ENCODE measurements at regions not wholly inside any gene's neighbourhood (a gene's known extent, or its start where the extent isn't known, plus 50 kb on each side); places are given as distances from the start of the nearest gene placed in this dataset.

- Mint-ChIP-seq H3K27ac (no peak overlapping the region), H3K4me3 (no peak overlapping the region), H3K36me3 (no peaks in the 10 kb centered on the region), H3K4me1 (no peaks in the 10 kb centered on the region), H3K9me3 (no peaks in the 10 kb centered on the region)
- DNase-seq (ENCODE audit: low spot score in 2 of 2) (no peak), ATAC-seq (no peak)
Observed at GRCh38 chr15:81502439-81502838, 128.4 kb upstream of the TMC3 start.

GRCh38 chr15:81500081-81500480 lies 126.1 kb upstream of the TMC3 start:
- Mint-ChIP-seq H3K4me1 (no peaks in the 10 kb centered on the region), H3K36me3 (no peaks in the 10 kb centered on the region), H3K9me3 (no peaks in the 10 kb centered on the region), H3K4me3 (no peak overlapping the region), H3K27ac (no peak overlapping the region)
- no peak for DNase-seq (ENCODE audit: low spot score in 2 of 2)
- ATAC-seq = no peak

- DNase-seq (ENCODE audit: low spot score in 2 of 2) = no peak
- H3K27ac Mint-ChIP-seq = no peak overlapping the region
- H3K4me3 Mint-ChIP-seq = no peak overlapping the region
- no peaks in the 10 kb centered on the region for H3K36me3 Mint-ChIP-seq
- H3K9me3 Mint-ChIP-seq = no peaks in the 10 kb centered on the region
- H3K4me1 Mint-ChIP-seq = no peaks in the 10 kb centered on the region
- no peak for ATAC-seq
Observed at GRCh38 chr15:81498294-81498693, 124.3 kb upstream of the TMC3 start.

GRCh38 chr15:81497238-81497637 lies 123.2 kb upstream of the TMC3 start:
- ATAC-seq = peak; percentile 26
- no peaks in the 10 kb centered on the region for H3K9me3 Mint-ChIP-seq
- H3K27ac Mint-ChIP-seq = no peak overlapping the region
- no peaks in the 10 kb centered on the region for H3K4me1 Mint-ChIP-seq
- no peak for DNase-seq (ENCODE audit: low spot score in 2 of 2)
- no peak overlapping the region for H3K4me3 Mint-ChIP-seq
- H3K36me3 Mint-ChIP-seq = no peaks in the 10 kb centered on the region

GRCh38 chr15:81495780-81496467 lies 121.9 kb upstream of the TMC3 start:
- H3K4me3 Mint-ChIP-seq = no peak overlapping the region
- no peaks in the 10 kb centered on the region for H3K36me3 Mint-ChIP-seq
- H3K27ac Mint-ChIP-seq = no peak overlapping the region
- no peaks in the 10 kb centered on the region for H3K9me3 Mint-ChIP-seq
- no peaks in the 10 kb centered on the region for H3K4me1 Mint-ChIP-seq
- no peak for DNase-seq (ENCODE audit: low spot score in 2 of 2)
- ATAC-seq = no peak

- Mint-ChIP-seq H3K36me3 (no peaks in the 10 kb centered on the region), H3K4me3 (no peak overlapping the region), H3K9me3 (no peaks in the 10 kb centered on the region), H3K27ac (no peak overlapping the region), H3K4me1 (no peaks in the 10 kb centered on the region)
- ATAC-seq (no peak), DNase-seq (ENCODE audit: low spot score in 2 of 2) (no peak)
Observed at GRCh38 chr15:81492969-81493645, 119.1 kb upstream of the TMC3 start.

- Mint-ChIP-seq H3K9me3 (no peaks in the 10 kb centered on the region), H3K27ac (no peak overlapping the region), H3K4me3 (no peak overlapping the region), H3K36me3 (no peaks in the 10 kb centered on the region), H3K4me1 (no peaks in the 10 kb centered on the region)
- ATAC-seq (no peak), DNase-seq (ENCODE audit: low spot score in 2 of 2) (no peak)
Observed at GRCh38 chr15:81492331-81492968, 118.4 kb upstream of the TMC3 start.

- no peaks in the 10 kb centered on the region for H3K9me3 Mint-ChIP-seq
- no peak for DNase-seq (ENCODE audit: low spot score in 2 of 2)
- H3K27ac Mint-ChIP-seq = no peak overlapping the region
- H3K4me3 Mint-ChIP-seq = no peak overlapping the region
- no peaks in the 10 kb centered on the region for H3K36me3 Mint-ChIP-seq
- H3K4me1 Mint-ChIP-seq = no peaks in the 10 kb centered on the region
- no peak for ATAC-seq
Observed at GRCh38 chr15:81491414-81492096, 117.5 kb upstream of the TMC3 start.

- no peak for ATAC-seq
- no peak overlapping the region for H3K27ac Mint-ChIP-seq
- no peaks in the 10 kb centered on the region for H3K36me3 Mint-ChIP-seq
- no peak overlapping the region for H3K4me3 Mint-ChIP-seq
- DNase-seq (ENCODE audit: low spot score in 2 of 2) = no peak
- H3K4me1 Mint-ChIP-seq = no peaks in the 10 kb centered on the region
- H3K9me3 Mint-ChIP-seq = no peaks in the 10 kb centered on the region
Observed at GRCh38 chr15:81485806-81486205, 111.8 kb upstream of the TMC3 start.

GRCh38 chr15:81484086-81484955 lies 110.3 kb upstream of the TMC3 start:
- H3K36me3 Mint-ChIP-seq = no peaks in the 10 kb centered on the region

GRCh38 chr15:81483496-81483895 lies 109.5 kb upstream of the TMC3 start:
- no peak overlapping the region for H3K27ac Mint-ChIP-seq
- ATAC-seq (no peak), DNase-seq (ENCODE audit: low spot score in 2 of 2) (no peak)
- H3K4me3 Mint-ChIP-seq = no peak overlapping the region
- no peaks in the 10 kb centered on the region for H3K36me3 Mint-ChIP-seq
- no peaks in the 10 kb centered on the region for H3K9me3 Mint-ChIP-seq
- no peaks in the 10 kb centered on the region for H3K4me1 Mint-ChIP-seq

More at GRCh38 chr15:81484086-81484955, 110.3 kb upstream of the TMC3 start:
- Mint-ChIP-seq H3K4me3 (no peak overlapping the region), H3K4me1 (no peaks in the 10 kb centered on the region), H3K9me3 (no peaks in the 10 kb centered on the region), H3K27ac (no peak overlapping the region)
- DNase-seq (ENCODE audit: low spot score in 2 of 2) (no peak), ATAC-seq (no peak)

- Mint-ChIP-seq H3K4me3 (no peak overlapping the region), H3K4me1 (no peaks in the 10 kb centered on the region), H3K27ac (no peak overlapping the region), H3K9me3 (no peaks in the 10 kb centered on the region), H3K36me3 (no peaks in the 10 kb centered on the region)
- ATAC-seq (no peak), DNase-seq (ENCODE audit: low spot score in 2 of 2) (no peak)
Observed at GRCh38 chr15:81481346-81481745, 107.3 kb upstream of the TMC3 start.

- no peak overlapping the region for H3K4me3 Mint-ChIP-seq
- H3K27ac Mint-ChIP-seq = no peak overlapping the region
- H3K36me3 Mint-ChIP-seq = no peaks in the 10 kb centered on the region
- H3K9me3 Mint-ChIP-seq = no peaks in the 10 kb centered on the region
- DNase-seq (ENCODE audit: low spot score in 2 of 2) (peak in 1 of 2 donors; percentile 14), ATAC-seq (no peak)
- no peaks in the 10 kb centered on the region for H3K4me1 Mint-ChIP-seq
Observed at GRCh38 chr15:81480645-81481053, 106.6 kb upstream of the TMC3 start.

- DNase-seq (ENCODE audit: low spot score in 2 of 2) = no peak
- Mint-ChIP-seq H3K27ac (no peak overlapping the region), H3K4me3 (no peak overlapping the region), H3K4me1 (no peaks in the 10 kb centered on the region), H3K9me3 (no peaks in the 10 kb centered on the region), H3K36me3 (no peaks in the 10 kb centered on the region)
- no peak for ATAC-seq
Observed at GRCh38 chr15:81478354-81478753, 104.3 kb upstream of the TMC3 start.

GRCh38 chr15:81475926-81476325 lies 101.9 kb upstream of the TMC3 start:
- Mint-ChIP-seq H3K4me3 (no peak overlapping the region), H3K36me3 (no peaks in the 10 kb centered on the region), H3K4me1 (no peaks in the 10 kb centered on the region), H3K27ac (no peak overlapping the region), H3K9me3 (no peaks in the 10 kb centered on the region)
- DNase-seq (ENCODE audit: low spot score in 2 of 2) = no peak
- no peak for ATAC-seq

Measured in stimulated activated effector memory CD8-positive, alpha-beta T cell treated with anti-CD3 and anti-CD28 coated beads, Interleukin-12 subunit alpha, Interleukin-12 subunit beta, amount 100 ng/mL, for 72 hours (primary cell).